ENCODE measurements at regions not wholly inside any gene's neighbourhood (a gene's known extent, or its start where the extent isn't known, plus 50 kb on each side); places are given as distances from the start of the nearest gene placed in this dataset.

DNA sequence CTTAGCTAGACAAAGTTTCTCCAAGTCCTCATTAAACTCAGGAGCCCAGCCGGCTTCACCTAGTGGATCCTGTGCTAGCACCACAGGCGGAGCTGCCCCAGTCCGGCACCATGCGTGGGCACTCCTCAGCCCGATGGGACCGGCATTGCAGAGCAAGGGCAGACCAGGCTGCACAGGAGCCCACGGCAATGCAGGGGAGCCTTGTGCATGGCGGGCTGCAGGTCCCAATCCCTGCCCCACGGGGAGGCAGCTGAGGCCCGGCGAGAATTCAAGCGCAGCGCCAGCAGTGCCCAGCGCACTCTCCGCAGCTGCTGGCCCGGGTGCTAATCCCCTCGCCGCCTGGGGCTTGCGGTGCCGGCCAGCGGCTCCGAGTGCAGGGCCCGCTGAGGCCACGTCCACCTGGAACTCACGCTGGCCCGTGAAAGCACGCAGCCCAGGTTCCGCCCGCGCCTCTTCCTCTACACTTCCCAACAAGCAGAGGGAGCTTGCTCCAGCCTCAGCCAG is 292.3 kb upstream of the EYS start:
- no peak for DNase-seq (ENCODE audit: extremely low spot score)
- ChIA-PET CTCF (no interaction called here), POLR2A (no interaction called here)
- TF ChIP-seq FOXM1 (IDR thresholded peaks at IDR 0.05; ENCODE audit: borderline replicate concordance), result no peak
- no peak for TF ChIP-seq FOXK2 (IDR thresholded peaks at IDR 0.05)
- no peak for TF ChIP-seq ZNF384 (IDR thresholded peaks at IDR 0.05)
- no peak for TF ChIP-seq LEF1 (IDR thresholded peaks at IDR 0.05; ENCODE audit: borderline replicate concordance)
- no peak for TF ChIP-seq SUZ12 (IDR thresholded peaks at IDR 0.05)
- no peak for TF ChIP-seq TARDBP (IDR thresholded peaks at IDR 0.05)
- no peak for TF ChIP-seq FOXA1 (IDR thresholded peaks at IDR 0.05)
- no peak for TF ChIP-seq ARNT (IDR thresholded peaks at IDR 0.05)
- TF ChIP-seq HDGF (IDR thresholded peaks at IDR 0.05; ENCODE audit: borderline replicate concordance), result no peak
- no peak for TF ChIP-seq BHLHE40 (IDR thresholded peaks at IDR 0.05; ENCODE audit: borderline replicate concordance)
- TF ChIP-seq L3MBTL2 (conservative IDR thresholded peaks at IDR 0.05), result no peak
- TF ChIP-seq SP1 (IDR thresholded peaks at IDR 0.05), result no peak
- no peak for TF ChIP-seq ELF4 (IDR thresholded peaks at IDR 0.05)
- TF ChIP-seq CTBP1 (IDR thresholded peaks at IDR 0.05; ENCODE audit: borderline replicate concordance), result no peak
- TF ChIP-seq, protein P1, sequence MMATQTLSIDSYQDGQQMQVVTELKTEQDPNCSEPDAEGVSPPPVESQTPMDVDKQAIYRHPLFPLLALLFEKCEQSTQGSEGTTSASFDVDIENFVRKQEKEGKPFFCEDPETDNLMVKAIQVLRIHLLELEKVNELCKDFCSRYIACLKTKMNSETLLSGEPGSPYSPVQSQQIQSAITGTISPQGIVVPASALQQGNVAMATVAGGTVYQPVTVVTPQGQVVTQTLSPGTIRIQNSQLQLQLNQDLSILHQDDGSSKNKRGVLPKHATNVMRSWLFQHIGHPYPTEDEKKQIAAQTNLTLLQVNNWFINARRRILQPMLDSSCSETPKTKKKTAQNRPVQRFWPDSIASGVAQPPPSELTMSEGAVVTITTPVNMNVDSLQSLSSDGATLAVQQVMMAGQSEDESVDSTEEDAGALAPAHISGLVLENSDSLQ (IDR thresholded peaks at IDR 0.05), result no peak
- no peak for TF ChIP-seq NFRKB (IDR thresholded peaks at IDR 0.05)

DNA sequence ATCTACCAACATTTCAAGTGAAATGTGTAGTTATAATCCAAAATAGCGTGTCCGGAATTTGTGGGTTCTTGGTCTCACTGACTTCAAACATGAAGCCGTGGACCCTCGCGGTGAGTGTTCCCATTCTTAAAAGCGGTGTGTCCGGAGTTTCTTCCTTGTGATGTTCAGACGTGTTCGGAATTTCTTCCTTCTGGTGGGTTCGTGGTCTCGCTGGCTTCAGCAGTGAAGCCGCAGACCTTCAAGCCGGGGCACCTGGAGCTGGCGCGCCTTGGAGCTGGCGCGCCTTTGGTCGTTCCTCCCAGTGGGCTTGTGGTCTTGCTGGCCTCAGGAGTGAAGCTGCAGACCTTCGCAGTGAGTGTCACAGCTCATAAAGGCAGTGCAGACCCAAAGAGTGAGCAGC is 291.5 kb upstream of the EYS start:
- no peak for TF ChIP-seq L3MBTL2 (conservative IDR thresholded peaks at IDR 0.05)
- no peak for TF ChIP-seq LEF1 (IDR thresholded peaks at IDR 0.05; ENCODE audit: borderline replicate concordance)
- TF ChIP-seq TARDBP (IDR thresholded peaks at IDR 0.05), result no peak
- TF ChIP-seq HDGF (IDR thresholded peaks at IDR 0.05; ENCODE audit: borderline replicate concordance), result no peak
- ChIA-PET CTCF (no interaction called here), POLR2A (no interaction called here)
- no peak for DNase-seq (ENCODE audit: extremely low spot score)

DNA sequence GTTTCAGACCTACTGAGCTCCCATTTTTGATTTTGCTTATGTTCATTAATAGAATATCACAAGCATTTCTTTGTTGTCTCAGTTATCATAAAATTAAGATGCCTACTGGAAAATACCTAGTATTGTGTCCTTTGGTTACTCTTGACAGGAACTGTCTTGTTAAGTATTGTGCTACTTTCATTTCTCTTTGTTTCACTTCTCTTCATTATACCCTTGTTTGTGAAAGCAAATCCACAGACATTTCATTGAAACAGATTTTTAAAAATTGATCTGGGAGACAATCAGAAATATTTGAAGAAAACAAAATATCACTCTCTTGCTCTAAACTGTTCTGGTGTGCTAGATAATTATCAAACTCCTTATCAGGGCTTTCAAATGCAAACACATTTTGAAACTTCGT is 290.5 kb upstream of the EYS start:
- ChIA-PET CTCF (no interaction called here), POLR2A (no interaction called here)
- no peak for TF ChIP-seq ELF4 (IDR thresholded peaks at IDR 0.05)
- no peak for TF ChIP-seq TARDBP (IDR thresholded peaks at IDR 0.05)
- no peak for TF ChIP-seq NFRKB (IDR thresholded peaks at IDR 0.05)
- TF ChIP-seq BHLHE40 (IDR thresholded peaks at IDR 0.05; ENCODE audit: borderline replicate concordance), result no peak
- no peak for TF ChIP-seq ZNF384 (IDR thresholded peaks at IDR 0.05)
- no peak for TF ChIP-seq CTBP1 (IDR thresholded peaks at IDR 0.05; ENCODE audit: borderline replicate concordance)
- TF ChIP-seq, protein P1 (IDR thresholded peaks at IDR 0.05), result no peak
- TF ChIP-seq FOXK2 (IDR thresholded peaks at IDR 0.05), result no peak
- no peak for TF ChIP-seq HDGF (IDR thresholded peaks at IDR 0.05; ENCODE audit: borderline replicate concordance)
- no peak for TF ChIP-seq L3MBTL2 (conservative IDR thresholded peaks at IDR 0.05)
- TF ChIP-seq ARNT (IDR thresholded peaks at IDR 0.05), result no peak
- TF ChIP-seq SUZ12 (IDR thresholded peaks at IDR 0.05), result no peak
- no peak for TF ChIP-seq LEF1 (IDR thresholded peaks at IDR 0.05; ENCODE audit: borderline replicate concordance)
- TF ChIP-seq SP1 (IDR thresholded peaks at IDR 0.05), result no peak
- TF ChIP-seq FOXM1 (IDR thresholded peaks at IDR 0.05; ENCODE audit: borderline replicate concordance), result no peak
- TF ChIP-seq FOXA1 (IDR thresholded peaks at IDR 0.05), result no peak
- no peak for DNase-seq (ENCODE audit: extremely low spot score)

DNA sequence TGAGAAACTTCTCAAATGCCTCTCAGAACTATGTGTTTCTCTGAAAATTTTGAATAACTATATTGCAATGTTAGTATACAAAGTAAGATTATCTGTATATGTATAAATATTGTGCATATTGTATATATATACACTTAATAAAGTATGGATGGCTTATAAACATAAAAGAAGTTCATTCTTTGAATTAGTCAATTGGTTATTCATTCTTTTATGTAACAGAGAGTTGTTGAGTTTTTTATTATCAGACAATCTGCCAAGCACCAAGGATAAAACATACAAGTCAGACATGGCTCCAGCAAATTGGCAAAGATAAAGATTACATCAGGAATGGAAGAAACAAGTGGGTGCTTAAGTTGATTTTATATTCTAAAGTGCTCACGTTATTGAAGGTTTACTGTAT is 289.1 kb upstream of the EYS start:
- CTCF ChIA-PET, result no interaction called here
- no peak for DNase-seq (ENCODE audit: extremely low spot score)
- TF ChIP-seq ZNF384 (IDR thresholded peaks at IDR 0.05), result no peak
- TF ChIP-seq FOXK2 (IDR thresholded peaks at IDR 0.05), result no peak
- no peak for TF ChIP-seq TARDBP (IDR thresholded peaks at IDR 0.05)
- TF ChIP-seq FOXM1 (IDR thresholded peaks at IDR 0.05; ENCODE audit: borderline replicate concordance), result no peak
- no peak for TF ChIP-seq SUZ12 (IDR thresholded peaks at IDR 0.05)
- no peak for TF ChIP-seq CTBP1 (IDR thresholded peaks at IDR 0.05; ENCODE audit: borderline replicate concordance)
- no peak for TF ChIP-seq LEF1 (IDR thresholded peaks at IDR 0.05; ENCODE audit: borderline replicate concordance)
- TF ChIP-seq SP1 (IDR thresholded peaks at IDR 0.05), result no peak
- no peak for TF ChIP-seq BHLHE40 (IDR thresholded peaks at IDR 0.05; ENCODE audit: borderline replicate concordance)
- TF ChIP-seq NFRKB (IDR thresholded peaks at IDR 0.05), result no peak
- no peak for TF ChIP-seq FOXA1 (IDR thresholded peaks at IDR 0.05)
- POLR2A ChIA-PET, result no interaction called here

DNA sequence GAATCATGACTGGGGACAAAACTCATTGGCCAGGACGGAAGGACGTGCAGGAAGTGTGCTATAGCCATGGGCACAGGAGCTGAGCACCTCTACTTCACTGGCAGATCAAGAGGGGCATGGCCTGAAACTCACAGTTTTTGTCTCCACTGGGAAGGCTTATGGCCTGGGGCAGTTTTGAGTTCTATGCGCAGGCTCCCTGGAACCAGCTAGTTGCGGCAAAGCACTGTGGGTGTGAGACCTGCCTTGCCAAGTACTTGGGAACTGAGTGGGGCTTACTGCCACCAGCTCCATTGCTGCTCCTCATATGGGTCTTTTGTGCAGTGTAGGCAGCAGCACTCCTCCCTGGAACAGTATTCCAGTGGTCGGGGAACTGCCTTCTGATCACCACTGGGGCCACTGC is 282.6 kb upstream of the EYS start:
- POLR2A ChIA-PET, result no interaction called here
- CTCF ChIA-PET, result no interaction called here
- DNase-seq (ENCODE audit: extremely low spot score), result no peak
- TF ChIP-seq LEF1 (IDR thresholded peaks at IDR 0.05; ENCODE audit: borderline replicate concordance) (no peak), FOXK2 (IDR thresholded peaks at IDR 0.05) (no peak), BHLHE40 (IDR thresholded peaks at IDR 0.05; ENCODE audit: borderline replicate concordance) (no peak), FOXA1 (IDR thresholded peaks at IDR 0.05) (no peak), FOXM1 (IDR thresholded peaks at IDR 0.05; ENCODE audit: borderline replicate concordance) (no peak), NFRKB (IDR thresholded peaks at IDR 0.05) (no peak), ARNT (IDR thresholded peaks at IDR 0.05) (no peak), SUZ12 (IDR thresholded peaks at IDR 0.05) (no peak), ELF4 (IDR thresholded peaks at IDR 0.05) (no peak), SP1 (IDR thresholded peaks at IDR 0.05) (no peak), L3MBTL2 (conservative IDR thresholded peaks at IDR 0.05) (no peak), ZNF384 (IDR thresholded peaks at IDR 0.05) (no peak), TARDBP (IDR thresholded peaks at IDR 0.05) (no peak), CTBP1 (IDR thresholded peaks at IDR 0.05; ENCODE audit: borderline replicate concordance) (no peak), HDGF (IDR thresholded peaks at IDR 0.05; ENCODE audit: borderline replicate concordance) (no peak)
- TF ChIP-seq, protein P1 (IDR thresholded peaks at IDR 0.05), result no peak

DNA sequence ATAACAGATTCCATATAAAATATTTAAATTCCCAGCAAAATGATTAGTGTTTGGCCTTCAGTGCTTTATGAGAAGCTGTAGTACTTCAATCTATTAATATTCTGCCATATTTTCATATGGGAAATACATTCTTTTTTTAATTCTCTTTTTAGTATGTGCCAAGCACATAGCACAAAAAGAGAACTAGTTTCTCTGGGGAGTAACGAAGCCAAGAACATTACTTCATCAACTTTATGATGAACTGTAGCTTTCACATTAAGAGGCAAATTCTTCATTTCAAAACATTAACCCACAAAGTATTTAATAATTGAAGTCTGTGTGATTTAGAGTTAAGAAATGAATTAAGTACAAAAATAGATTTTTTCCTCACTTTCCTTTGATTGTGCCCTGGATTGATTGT is 281.0 kb upstream of the EYS start:
- no peak for TF ChIP-seq BHLHE40 (IDR thresholded peaks at IDR 0.05; ENCODE audit: borderline replicate concordance)
- no peak for TF ChIP-seq FOXK2 (IDR thresholded peaks at IDR 0.05)
- TF ChIP-seq, protein P1 (IDR thresholded peaks at IDR 0.05), result no peak
- TF ChIP-seq TARDBP (IDR thresholded peaks at IDR 0.05), result no peak
- TF ChIP-seq CTBP1 (IDR thresholded peaks at IDR 0.05; ENCODE audit: borderline replicate concordance), result no peak
- no peak for TF ChIP-seq ELF4 (IDR thresholded peaks at IDR 0.05)
- TF ChIP-seq SUZ12 (IDR thresholded peaks at IDR 0.05), result no peak
- ChIA-PET POLR2A (no interaction called here), CTCF (no interaction called here)
- DNase-seq (ENCODE audit: extremely low spot score), result no peak
